ENCODE measurements at regions not wholly inside any gene's neighbourhood (a gene's known extent, or its start where the extent isn't known, plus 50 kb on each side); places are given as distances from the start of the nearest gene placed in this dataset.

GRCh38 chr13:86174622-86175021 lies 375.4 kb upstream of the SLITRK6 start:
- intact Hi-C loops (cut with micrococcal nuclease; ENCODE audit: unreplicated experiment) = no loop called here
- no TSS peak for BruUV-seq (replicated peaks)
- Mint-ChIP-seq H3K36me3 (ENCODE audit: insufficient read depth, unreplicated experiment) (no peaks in the 10 kb centered on the region), H3K27ac (ENCODE audit: unreplicated experiment) (no peak overlapping the region), H3K4me3 (ENCODE audit: low read depth, unreplicated experiment) (no peak overlapping the region), H3K4me1 (ENCODE audit: low read depth, unreplicated experiment) (no peaks in the 10 kb centered on the region), H3K9me3 (ENCODE audit: low read depth, unreplicated experiment) (no peaks in the 10 kb centered on the region), H3K27me3 (ENCODE audit: unreplicated experiment) (no peaks in the 10 kb centered on the region)
- TF ChIP-seq CTCF (IDR thresholded peaks at IDR 0.05; ENCODE audit: unreplicated experiment) = no peak
- CTCF ChIA-PET = no interaction called here
- DNase-seq = no peak

- Mint-ChIP-seq H3K36me3 (ENCODE audit: insufficient read depth, unreplicated experiment) (no peaks in the 10 kb centered on the region), H3K4me1 (ENCODE audit: low read depth, unreplicated experiment) (no peaks in the 10 kb centered on the region), H3K9me3 (ENCODE audit: low read depth, unreplicated experiment) (no peaks in the 10 kb centered on the region), H3K4me3 (ENCODE audit: low read depth, unreplicated experiment) (no peak overlapping the region), H3K27ac (ENCODE audit: unreplicated experiment) (no peak overlapping the region), H3K27me3 (ENCODE audit: unreplicated experiment) (no peaks in the 10 kb centered on the region)
- CTCF ChIA-PET = no interaction called here
- DNase-seq = no peak
- intact Hi-C loops (cut with micrococcal nuclease; ENCODE audit: unreplicated experiment) = no loop called here
- BruUV-seq (replicated peaks) = no TSS peak
- TF ChIP-seq CTCF (IDR thresholded peaks at IDR 0.05; ENCODE audit: unreplicated experiment) = no peak
Observed at GRCh38 chr13:86172961-86173360, 373.7 kb upstream of the SLITRK6 start.

- H3K4me1 Mint-ChIP-seq (ENCODE audit: low read depth, unreplicated experiment) = no peaks in the 10 kb centered on the region
- CTCF ChIA-PET = no interaction called here
- H3K9me3 Mint-ChIP-seq (ENCODE audit: low read depth, unreplicated experiment) = no peaks in the 10 kb centered on the region
- DNase-seq = no peak
- no peaks in the 10 kb centered on the region for H3K36me3 Mint-ChIP-seq (ENCODE audit: insufficient read depth, unreplicated experiment)
- no TSS peak for BruUV-seq (replicated peaks)
- H3K4me3 Mint-ChIP-seq (ENCODE audit: low read depth, unreplicated experiment) = no peak overlapping the region
- H3K27ac Mint-ChIP-seq (ENCODE audit: unreplicated experiment) = no peak overlapping the region
- intact Hi-C loops (cut with micrococcal nuclease; ENCODE audit: unreplicated experiment) = no loop called here
- no peak for TF ChIP-seq CTCF (IDR thresholded peaks at IDR 0.05; ENCODE audit: unreplicated experiment)
- H3K27me3 Mint-ChIP-seq (ENCODE audit: unreplicated experiment) = no peaks in the 10 kb centered on the region
Observed at GRCh38 chr13:86161257-86161656, 362.0 kb upstream of the SLITRK6 start.

GRCh38 chr13:86155756-86156155 lies 356.5 kb upstream of the SLITRK6 start:
- H3K36me3 Mint-ChIP-seq (ENCODE audit: insufficient read depth, unreplicated experiment) = no peaks in the 10 kb centered on the region
- H3K27ac Mint-ChIP-seq (ENCODE audit: unreplicated experiment) = no peak overlapping the region
- BruUV-seq (replicated peaks) = no TSS peak
- H3K4me1 Mint-ChIP-seq (ENCODE audit: low read depth, unreplicated experiment) = no peaks in the 10 kb centered on the region
- TF ChIP-seq CTCF (IDR thresholded peaks at IDR 0.05; ENCODE audit: unreplicated experiment) = no peak
- no peak for DNase-seq
- CTCF ChIA-PET = no interaction called here
- H3K27me3 Mint-ChIP-seq (ENCODE audit: unreplicated experiment) = no peaks in the 10 kb centered on the region
- H3K9me3 Mint-ChIP-seq (ENCODE audit: low read depth, unreplicated experiment) = no peaks in the 10 kb centered on the region
- intact Hi-C loops (cut with micrococcal nuclease; ENCODE audit: unreplicated experiment) = no loop called here
- no peak overlapping the region for H3K4me3 Mint-ChIP-seq (ENCODE audit: low read depth, unreplicated experiment)

GRCh38 chr13:86142080-86142479 lies 342.9 kb upstream of the SLITRK6 start:
- H3K4me1 Mint-ChIP-seq (ENCODE audit: low read depth, unreplicated experiment) = no peaks in the 10 kb centered on the region
- intact Hi-C loops (cut with micrococcal nuclease; ENCODE audit: unreplicated experiment) = no loop called here
- no peak overlapping the region for H3K4me3 Mint-ChIP-seq (ENCODE audit: low read depth, unreplicated experiment)
- no peaks in the 10 kb centered on the region for H3K9me3 Mint-ChIP-seq (ENCODE audit: low read depth, unreplicated experiment)
- no TSS peak for BruUV-seq (replicated peaks)
- DNase-seq = no peak
- CTCF ChIA-PET = no interaction called here
- H3K27me3 Mint-ChIP-seq (ENCODE audit: unreplicated experiment) = no peaks in the 10 kb centered on the region
- no peaks in the 10 kb centered on the region for H3K36me3 Mint-ChIP-seq (ENCODE audit: insufficient read depth, unreplicated experiment)
- TF ChIP-seq CTCF (IDR thresholded peaks at IDR 0.05; ENCODE audit: unreplicated experiment) = no peak
- no peak overlapping the region for H3K27ac Mint-ChIP-seq (ENCODE audit: unreplicated experiment)
